ENCODE measurements at regions not wholly inside any gene's neighbourhood (a gene's known extent, or its start where the extent isn't known, plus 50 kb on each side); places are given as distances from the start of the nearest gene placed in this dataset.

GRCh38 chrX:78213331-78213730, 73.9 kb upstream of the TAF9B start:
- no peak for DNase-seq (ENCODE audit: low spot score)

- peak; percentile 10 for DNase-seq (ENCODE audit: low spot score)
Measured at GRCh38 chrX:78199851-78200250, 60.4 kb upstream of the TAF9B start.

Data from activated CD4-positive, alpha-beta T cell treated with anti-CD3 and anti-CD28 coated beads, Interleukin-2, Interleukin-4, amounts not matched to agents 100 ng/mL and 50 ng/mL, durations not matched to agents 16 hours and 8 hours (primary cell).